GM20000 (cell line): ENCODE measurements at regions not wholly inside any gene's neighbourhood (a gene's known extent, or its start where the extent isn't known, plus 50 kb on each side); places are given as distances from the start of the nearest gene placed in this dataset.

Experiments
- DNase-seq: peaks from one replicate; pipeline ENCODE4 v3.0.0; 2012; ENCODE audit warnings: low spot score
- TF ChIP-seq, protein P1 (sequence below): IDR thresholded peaks from 2 replicates; pipeline ENCODE4 v1.5.1; 2012; ENCODE audit warnings: mild to moderate bottlenecking, control low read depth; ENCODE audit errors: extremely low read depth, missing control alignments

DNA sequence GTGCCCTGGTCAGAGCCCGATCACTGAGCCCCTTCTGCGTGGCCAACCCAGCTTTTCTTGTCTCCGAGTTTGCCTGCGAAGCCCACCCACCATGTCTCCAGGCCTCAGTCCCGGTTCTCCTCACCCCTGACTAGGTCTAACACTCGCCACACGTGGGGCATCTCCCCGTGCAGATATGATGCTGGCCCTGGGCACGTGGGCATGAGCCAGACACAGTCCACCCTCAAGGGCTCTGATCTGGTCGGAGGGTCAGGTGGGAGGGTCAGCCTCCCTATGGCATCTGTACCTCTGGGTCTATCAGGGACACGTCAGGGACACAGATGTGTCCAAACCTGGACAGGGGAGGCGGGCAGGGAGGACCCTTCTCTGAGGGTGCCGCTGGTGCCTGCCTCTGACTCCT, 95.4 kb downstream of the RHOB start:
- TF ChIP-seq, protein P1, sequence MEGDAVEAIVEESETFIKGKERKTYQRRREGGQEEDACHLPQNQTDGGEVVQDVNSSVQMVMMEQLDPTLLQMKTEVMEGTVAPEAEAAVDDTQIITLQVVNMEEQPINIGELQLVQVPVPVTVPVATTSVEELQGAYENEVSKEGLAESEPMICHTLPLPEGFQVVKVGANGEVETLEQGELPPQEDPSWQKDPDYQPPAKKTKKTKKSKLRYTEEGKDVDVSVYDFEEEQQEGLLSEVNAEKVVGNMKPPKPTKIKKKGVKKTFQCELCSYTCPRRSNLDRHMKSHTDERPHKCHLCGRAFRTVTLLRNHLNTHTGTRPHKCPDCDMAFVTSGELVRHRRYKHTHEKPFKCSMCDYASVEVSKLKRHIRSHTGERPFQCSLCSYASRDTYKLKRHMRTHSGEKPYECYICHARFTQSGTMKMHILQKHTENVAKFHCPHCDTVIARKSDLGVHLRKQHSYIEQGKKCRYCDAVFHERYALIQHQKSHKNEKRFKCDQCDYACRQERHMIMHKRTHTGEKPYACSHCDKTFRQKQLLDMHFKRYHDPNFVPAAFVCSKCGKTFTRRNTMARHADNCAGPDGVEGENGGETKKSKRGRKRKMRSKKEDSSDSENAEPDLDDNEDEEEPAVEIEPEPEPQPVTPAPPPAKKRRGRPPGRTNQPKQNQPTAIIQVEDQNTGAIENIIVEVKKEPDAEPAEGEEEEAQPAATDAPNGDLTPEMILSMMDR: no peak
- no peak for DNase-seq

DNA sequence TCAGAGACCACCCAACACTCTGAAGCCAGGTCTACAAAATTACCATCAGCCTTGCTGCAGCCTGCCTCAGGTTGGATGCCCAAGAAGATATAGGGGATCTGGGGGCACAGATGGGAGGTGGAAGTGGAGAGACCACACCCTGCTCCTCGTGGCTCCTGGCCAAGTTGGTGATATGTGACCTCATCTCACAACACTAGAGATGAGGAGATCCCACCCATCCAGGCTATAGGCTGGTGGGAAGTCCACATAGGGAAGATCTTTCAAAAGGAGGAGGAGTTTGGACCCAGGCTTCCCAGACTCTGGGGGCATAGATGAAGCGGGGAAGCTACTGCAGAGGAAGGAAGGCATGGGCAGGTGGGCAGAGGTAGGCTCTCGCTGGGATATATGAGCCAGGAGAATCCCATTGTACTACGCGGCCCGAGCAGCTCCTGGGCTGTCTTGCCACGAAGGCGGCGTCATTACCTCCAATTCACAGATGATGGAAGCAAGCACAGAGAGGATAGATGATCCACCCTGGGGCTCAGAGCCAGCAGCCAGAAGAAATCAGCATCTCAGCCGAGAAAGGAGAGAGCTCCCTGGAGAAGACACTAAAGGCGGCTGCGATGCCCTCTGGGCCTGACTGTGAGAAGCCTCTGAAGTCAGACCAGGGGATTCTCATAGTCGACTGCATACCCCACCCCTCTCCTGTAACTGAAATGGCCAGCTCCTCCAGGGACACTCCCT, 96.0 kb downstream of the RHOB start:
- DNase-seq: no peak

DNA sequence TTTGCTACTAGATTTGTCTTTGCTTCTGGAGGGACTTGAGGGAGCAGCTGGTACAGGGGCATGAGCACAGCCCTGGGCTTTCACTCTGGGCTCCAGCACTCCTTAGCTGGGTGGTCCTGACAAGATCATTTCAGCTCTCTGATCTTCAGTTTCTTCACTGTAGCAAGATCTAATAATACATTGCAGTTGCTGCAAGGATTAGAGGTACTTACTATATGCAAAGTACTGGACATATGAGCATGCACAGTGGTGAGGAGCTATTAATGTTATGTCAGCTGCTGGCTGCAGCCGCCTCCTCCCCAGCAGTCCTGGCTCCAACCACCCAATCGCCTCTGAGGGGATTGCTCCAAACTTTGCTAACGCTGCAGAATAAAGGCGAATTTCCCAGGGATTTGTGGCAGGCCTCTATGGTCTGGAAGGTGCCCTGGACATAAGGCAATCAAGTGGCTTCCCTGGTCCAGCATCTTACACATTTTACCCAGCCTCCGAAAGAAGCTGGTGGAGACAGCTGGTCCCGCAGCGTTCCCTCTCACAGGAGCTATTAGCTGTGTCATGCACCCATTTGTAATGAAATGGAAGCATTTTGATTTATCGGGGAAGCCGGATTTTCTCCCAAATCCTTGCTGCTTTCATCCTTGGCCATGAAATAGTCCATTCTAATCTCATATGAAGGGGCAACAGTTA, 96.7 kb downstream of the RHOB start:
- DNase-seq: no peak
- TF ChIP-seq, protein P1: no peak

More for the DNA sequence above, 96.0 kb downstream of the RHOB start:
- TF ChIP-seq, protein P1: no peak

DNA sequence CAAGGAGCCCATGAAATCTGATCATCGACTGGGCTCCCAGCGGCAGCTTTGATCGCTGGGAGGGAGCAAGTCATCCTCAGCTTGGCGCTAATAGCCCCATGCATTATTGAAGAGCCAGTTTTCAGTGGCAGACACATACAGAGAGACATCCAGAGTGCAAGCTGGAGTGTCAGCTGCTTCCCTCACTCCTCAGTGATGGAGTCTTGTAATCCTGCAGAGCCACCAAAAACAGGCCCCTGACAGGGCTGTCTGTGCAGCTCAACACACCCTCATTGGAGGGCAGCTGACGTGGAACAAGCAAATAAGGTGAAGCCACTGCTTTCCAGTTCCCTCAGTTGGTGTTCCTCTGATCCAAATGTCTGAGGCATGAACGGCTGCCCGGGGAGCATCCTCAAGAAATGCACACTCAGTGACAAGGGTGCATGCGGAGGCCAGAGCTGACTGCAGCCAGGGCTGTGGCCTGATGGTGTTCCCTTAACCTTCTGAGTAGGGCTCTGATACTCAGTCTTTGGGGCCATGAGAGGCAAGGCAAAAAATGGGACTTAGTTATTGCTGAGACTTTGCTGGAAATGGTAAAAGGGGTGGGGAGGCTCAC, 97.4 kb downstream of the RHOB start:
- DNase-seq: no peak
- TF ChIP-seq, protein P1: no peak

DNA sequence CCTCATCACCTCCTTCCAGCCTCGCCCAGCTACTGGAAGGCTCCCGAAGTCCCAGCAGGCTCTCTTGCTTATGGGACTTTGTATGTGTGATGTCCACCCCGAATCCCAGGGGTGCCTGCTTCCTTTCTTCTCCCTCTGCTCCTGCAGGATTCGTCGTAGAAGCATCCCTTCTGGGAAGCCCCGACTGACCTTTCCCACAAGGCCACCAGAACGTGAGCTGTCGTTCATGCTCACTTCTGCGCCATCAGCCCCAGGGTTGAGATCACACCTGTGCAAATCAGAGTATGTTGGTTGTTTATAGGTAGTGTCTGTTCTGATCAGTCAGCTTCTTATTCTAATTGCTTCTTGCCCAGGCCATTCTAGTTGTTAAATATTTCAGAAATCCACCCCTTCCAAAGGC, 101.8 kb downstream of the HS1BP3 start:
- DNase-seq: no peak
- TF ChIP-seq, protein P1: no peak

DNA sequence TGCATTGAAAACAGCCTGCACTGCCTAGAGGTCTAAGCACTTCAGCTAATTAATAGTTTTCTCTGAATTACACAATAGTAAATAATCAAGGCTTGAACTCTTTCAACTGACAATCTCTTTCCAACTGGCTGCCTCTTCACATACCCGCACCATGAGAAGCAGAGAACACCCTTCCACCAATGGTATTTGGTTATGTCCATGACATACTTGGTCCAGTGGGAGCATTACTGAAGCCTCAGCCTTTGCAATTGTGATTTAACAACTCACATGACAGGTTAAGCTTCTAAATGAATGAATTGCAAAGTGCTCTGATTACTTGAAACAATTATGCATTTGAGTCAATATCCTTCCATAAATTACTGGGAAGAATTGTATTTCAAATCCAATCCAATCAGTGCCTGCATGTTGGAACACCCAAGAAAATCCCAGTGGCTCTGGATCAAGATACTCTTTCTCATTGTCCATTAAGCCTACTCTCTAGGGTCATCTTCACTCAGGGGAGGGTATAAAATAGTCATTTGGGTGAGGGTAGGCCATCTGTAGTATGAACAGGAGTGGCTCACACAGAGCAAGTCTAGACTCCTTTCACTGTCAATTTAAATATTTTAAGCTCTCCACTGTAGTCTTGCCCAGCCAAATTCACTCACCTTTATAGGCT, 101.1 kb downstream of the HS1BP3 start:
- no peak for DNase-seq
- TF ChIP-seq, protein P1: no peak
